GM21390 (cell line): ENCODE measurements at regions not wholly inside any gene's neighbourhood (a gene's known extent, or its start where the extent isn't known, plus 50 kb on each side); places are given as distances from the start of the nearest gene placed in this dataset.
"Not testable (repeated sequence)": the region's sequence is repeated elsewhere in the genome, so short reads cannot be mapped to it uniquely, and the experiment has no call there.

ENCODE experiments used
- ATAC-seq: cut with Tn5 transposase; IDR thresholded peaks from one replicate; pipeline ENCODE4 v1.9.1; 2021; ENCODE audit not compliant: unreplicated experiment

DNA sequence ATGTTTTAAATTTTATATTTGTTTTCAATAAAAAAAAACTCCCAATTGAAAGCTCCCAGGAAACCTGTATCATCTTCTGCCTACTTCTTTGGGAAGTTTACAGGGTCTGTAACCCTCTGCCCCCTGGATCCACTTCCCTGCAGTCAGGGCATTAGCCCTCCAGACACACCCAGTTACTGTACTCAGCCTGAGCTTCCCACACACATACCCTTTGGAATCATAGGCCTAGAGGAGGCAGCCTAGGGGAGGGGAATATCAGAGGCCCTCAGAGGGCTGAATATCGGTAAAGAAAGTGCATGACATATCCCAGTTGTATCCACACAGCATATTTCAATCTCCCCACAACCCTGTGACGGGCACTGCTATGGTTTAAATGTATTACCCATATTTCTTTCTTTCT, 56.2 kb upstream of the TFPI start:
- not testable (repeated sequence) for ATAC-seq

DNA sequence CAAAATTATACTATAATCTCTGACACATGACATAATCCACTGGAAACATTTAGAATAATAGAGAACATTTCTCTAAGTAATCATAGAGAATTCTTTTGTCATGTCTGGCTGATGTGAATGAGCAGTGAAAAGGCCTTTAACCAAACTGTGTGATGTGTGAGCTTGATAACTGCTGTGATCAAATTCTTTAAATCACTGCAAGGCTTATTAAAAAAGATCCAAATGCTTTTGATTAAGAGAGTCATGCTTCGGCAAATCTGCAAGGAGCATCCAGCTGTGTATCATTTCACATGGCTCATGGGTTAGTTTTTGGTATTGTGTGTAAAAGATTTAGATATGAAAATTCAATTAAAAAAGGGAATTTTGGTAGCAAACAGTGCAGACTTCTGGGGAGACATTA, 58.6 kb upstream of the TFPI start:
- ATAC-seq: no peak

DNA sequence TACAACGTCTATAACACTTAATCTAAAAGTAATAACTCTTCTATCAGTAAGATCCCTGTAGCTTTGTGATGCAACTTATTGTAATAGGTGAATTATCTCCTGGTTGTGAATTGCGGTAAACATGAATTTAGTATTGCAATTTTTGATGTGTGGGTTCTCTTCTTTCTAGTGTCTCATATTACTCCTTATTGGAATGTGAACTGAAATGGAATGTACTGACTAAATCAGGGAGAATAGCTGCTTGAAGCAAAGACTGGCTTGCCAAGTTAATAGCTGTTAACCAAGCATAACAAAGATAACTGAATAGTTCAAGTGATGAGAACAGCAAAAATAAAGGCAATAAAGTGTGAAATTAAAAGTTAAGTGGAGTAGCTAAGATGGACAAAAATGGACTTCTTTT, 60.5 kb upstream of the TFPI start:
- ATAC-seq: no peak

DNA sequence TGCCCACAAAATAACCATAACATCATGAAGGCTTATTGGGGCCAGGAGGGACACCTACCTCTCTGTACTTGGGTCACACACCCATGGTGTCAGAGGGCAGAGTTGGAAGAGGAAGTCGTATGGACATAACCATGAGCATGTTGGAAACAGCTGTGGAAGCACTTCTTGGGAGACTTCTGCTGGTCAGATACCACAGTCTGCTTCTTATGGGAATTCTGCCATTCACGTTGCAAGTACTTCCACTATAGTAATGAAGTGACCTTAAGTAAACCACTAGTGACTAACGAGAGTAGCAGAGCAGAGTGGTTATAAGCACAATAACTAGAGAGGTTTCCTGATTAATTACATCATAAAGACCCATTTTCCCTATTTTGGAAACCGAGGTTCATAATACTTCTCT, 61.1 kb upstream of the TFPI start:
- no peak for ATAC-seq

DNA sequence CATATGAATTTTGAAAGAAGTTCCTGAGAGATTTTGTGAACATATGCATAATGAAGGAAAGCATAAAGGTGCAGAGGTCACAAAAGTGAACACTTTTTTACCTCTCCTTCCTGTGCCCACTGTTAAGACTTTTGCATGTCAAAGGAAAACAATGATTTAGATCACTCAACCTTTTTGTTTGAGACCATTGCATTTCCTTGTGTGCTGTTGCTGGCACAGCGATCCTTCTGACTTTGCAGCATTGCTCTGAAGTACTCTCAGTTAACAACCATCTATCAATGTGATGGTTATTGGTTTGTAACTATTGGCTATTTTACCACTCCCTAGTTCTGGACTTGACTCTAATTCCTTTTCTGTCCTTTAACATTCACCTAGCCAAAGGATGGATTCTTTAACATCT, 61.7 kb upstream of the TFPI start:
- no peak for ATAC-seq

DNA sequence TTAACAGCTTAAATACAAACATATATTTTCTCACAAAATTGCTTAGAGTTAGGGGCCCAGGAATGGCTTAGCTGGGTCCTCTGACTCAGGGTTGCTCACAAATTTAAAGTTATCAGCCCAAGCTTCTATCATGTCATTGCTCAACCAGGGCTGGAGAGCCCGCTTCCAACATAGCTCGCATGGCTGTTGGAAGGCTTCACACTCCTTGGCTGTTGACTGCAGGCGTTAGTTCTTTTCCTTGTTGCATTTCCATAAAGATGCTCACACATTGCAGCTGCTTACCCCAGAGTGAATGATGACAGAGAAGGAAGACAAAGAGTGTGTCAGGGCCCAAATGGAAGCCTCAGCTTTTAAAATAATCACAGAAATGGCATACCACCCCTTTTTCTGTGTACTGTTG, 62.9 kb upstream of the TFPI start:
- no peak for ATAC-seq

DNA sequence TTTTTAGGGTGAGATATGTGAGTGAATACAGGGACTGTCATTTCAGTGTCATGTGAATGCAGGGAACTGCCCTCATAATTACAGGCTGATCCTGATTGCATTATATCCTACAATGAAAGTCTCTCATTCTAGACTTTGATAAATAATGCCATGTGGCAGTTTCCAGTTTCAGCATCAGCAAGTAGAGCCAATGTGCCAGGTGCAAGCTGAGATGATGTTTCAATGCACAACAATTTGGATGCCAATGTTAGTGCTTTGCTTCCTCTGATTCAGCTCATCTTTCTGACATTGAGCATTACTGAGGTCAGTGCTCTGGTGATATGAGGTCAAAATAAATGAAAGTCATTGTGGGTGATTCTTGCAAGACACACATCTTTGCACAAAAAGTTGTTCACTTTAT, 63.7 kb upstream of the TFPI start:
- ATAC-seq: no peak

DNA sequence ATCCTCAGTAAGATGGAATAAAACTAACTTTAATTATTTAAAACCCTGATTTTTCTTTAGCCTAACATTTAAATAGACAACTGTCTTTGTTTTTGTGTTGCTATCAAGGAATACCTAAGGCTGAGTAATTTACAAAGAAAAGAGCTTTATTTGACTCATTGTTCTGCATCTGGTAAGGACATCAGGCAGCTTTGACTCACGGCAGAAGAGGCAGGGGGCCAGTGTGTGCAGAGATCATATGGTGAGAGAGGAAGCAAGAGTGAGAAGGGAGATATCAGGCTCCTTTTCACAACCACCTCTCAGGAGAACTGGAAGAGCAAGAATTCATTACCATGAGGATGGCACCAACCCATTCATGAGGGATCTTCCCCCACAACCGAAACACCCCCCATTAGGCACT, 64.6 kb upstream of the TFPI start:
- ATAC-seq: no peak

DNA sequence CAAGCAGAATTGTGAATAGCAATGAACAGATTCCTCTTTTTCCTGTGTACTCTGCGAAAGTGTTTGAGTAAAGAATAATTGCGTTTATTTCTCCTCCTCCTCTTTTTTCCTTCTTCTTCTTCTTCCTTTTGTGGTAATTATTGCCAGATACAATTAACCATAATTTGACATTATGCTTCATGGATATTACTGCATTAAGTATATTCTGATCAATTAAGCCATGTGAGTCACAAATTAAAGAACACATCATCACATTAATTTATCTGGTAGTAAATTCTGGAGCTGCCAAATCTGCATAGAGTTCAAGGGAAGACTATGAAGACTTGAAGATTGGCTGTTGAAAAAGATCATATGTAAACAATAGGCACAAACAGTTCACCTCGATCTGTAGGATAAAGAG, 72.9 kb upstream of the TFPI start:
- no peak for ATAC-seq

DNA sequence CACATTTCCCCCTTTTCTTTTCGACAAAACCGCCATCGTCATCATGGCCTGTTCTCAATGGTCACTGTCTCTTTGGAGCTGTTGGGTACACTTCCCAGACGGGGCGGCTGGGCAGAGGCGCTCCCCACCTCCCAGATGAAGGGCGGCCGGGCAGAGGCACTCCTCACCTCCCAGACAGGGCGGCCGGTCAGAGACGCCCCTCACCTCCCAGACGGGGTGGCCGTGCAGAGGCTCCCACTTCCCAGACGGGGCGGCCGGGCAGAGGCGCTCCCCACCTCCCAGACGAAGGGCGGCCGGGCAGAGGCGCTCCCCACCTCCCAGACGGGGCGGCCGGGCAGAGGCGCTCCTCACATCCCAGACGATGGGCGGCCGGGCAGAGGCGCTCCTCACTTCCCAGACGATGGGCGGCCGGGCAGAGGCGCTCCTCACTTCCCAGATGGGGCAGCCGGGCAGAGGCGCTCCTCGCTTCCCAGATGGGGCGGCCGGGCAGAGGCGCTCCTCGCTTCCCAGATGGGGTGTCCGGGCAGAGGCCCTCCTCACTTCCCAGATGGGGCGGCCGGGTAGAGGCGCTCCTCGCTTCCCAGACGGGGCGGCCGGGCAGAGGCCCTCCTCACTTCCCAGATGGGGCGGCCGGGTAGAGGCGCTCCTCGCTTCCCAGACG, 82.6 kb upstream of the TFPI start:
- not testable (repeated sequence) for ATAC-seq

DNA sequence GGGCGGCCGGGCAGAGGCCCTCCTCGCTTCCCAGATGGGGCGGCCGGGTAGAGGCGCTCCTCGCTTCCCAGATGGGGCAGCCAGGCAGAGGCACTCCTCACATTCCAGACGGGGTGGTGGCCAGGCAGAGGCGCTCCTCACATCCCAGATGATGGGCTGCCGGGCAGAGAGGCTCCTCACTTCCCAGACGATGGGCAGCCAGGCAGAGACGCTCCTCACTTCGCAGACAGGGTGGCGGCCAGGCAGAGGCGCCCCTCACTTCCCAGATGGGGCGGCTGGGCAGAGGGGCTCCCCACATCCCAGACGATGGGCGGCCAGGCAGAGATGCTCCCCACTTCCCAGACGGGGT, 83.1 kb upstream of the TFPI start:
- ATAC-seq: not testable (repeated sequence)

DNA sequence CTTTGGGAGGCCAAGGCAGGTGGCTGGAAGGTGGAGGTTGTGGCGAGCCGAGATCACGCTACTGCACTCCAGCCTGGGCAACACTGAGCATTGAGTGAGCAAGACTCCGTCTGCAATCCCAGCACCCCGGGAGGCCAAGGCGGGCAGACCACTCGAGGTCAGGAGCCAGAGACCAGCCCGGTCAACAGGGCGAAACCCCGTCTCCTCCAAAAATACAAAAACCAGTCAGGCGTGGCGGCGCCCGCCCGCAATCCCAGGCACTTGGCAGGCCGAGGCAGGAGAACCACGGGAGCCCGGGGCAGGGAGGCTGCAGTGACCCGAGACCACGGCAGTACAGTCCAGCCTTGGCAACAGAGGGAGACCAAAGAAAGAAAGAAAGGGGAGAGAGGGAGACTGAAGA, 83.5 kb upstream of the TFPI start:
- ATAC-seq: not testable (repeated sequence)

DNA sequence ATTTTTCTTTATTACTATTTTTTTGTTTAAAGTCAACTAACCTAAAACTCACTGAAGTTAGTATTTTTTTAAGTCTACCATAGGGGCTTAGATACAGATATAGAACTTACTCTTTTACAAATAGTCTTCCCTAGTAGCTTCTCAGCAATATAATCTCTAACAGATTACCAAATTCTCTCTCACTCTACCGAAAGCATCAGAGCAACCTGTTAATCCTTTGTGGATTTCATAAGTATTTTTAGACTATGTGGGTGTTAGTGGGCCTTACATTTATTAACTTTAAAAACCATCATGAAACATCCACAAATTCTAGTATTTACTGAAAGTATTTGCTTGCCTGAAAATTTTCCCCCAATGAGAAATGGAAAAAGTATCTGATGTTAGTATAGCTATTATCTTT, 84.6 kb upstream of the TFPI start:
- ATAC-seq: no peak

DNA sequence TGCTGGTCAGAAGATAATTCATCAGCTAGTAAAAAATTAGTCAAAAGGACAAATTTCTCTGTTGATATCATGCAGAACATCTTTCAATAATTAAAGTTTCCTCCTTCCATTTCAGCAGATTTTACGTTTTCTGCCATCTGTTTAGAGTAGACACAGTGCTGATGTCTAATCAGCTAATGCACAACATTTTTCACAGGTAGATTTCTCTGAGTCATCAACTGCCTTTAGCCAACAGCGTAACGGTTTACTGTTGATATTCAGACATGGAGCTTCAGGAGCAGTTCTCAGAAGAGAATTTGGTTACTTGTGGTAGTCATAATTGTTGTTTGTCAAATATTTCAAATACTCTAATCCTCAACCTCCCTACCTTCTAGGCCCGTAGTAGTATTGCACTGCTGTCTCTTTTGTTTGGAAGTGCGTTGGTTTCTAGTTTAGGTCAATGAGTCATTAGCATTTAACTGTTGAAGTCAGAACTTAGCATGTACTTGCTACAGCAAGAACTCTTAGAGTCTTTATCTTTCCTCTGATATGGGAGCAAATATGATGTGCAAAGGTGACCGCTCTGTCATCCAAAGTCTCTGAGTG, 86.8 kb upstream of the TFPI start:
- ATAC-seq: no peak

DNA sequence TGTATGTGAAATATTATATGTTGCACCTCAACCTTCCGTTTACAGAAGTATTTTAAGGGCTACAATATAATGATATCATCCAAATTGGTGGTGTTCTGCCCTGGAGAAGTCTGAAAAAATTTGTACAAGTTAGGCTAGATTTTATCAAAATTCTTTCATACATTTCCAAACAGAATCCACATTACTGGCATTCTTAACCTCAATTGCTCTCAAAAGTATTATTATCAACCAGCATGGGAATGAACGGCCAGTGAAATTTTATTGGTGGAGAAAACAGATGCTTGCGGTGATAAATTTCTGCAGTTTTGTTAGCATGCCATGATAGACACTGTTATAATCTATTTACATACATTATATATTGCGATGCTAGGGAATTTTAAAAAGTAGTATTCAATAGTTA, 88.3 kb upstream of the TFPI start:
- no peak for ATAC-seq

DNA sequence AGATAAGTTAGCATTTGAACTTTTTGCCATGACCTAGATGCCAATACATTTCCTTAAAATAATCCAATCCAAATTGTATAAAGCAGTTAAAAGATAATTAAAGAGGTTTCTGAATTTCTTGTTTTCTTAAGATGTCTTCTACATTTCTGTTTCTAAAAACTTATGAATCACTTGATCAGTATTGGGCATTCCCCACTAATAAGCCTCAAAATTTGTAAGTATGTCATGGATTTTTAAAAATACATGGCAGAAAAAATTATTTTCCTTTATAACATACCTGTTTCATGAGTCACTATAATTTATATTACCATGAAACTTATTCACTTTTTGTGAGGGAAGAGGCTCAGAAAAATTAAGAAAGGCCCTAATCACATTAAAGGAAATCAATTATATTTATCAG, 90.3 kb upstream of the TFPI start:
- no peak for ATAC-seq

DNA sequence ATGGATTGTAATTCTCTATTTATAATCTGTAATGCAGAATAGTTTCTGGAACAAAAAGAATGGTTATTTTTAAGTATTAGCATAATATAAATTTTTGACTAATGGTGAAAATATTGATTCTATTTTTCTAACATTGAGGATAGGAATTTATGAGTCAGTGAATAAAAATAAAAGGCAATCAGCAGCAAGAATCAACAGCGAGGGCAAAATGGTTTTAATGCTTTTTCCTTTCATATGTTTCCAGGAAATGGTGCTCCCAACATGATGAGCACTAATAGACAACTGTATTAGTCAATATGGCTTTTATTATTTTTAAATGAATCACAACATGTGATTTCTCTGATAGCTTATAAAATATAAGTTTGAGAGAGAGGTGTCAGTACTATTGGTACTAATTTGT, 90.7 kb upstream of the TFPI start:
- ATAC-seq: no peak

DNA sequence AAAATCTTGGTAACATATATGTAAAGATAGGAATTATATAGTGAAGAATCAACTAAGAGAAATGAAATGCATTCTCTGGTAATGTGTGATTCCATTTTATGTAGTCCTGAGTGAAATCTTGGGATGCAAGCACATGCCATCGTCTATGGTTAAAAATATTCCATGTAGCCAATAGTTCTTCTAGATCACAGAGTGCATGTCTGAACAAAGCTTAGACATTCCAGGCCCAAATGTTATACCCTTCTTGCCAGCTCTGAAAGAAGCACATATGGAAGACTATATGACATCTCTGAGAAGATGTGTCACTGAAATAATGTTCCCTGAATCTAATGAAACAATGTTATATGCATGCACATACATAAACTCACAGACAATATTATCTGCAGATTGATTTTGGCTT, 92.3 kb upstream of the TFPI start:
- no peak for ATAC-seq

DNA sequence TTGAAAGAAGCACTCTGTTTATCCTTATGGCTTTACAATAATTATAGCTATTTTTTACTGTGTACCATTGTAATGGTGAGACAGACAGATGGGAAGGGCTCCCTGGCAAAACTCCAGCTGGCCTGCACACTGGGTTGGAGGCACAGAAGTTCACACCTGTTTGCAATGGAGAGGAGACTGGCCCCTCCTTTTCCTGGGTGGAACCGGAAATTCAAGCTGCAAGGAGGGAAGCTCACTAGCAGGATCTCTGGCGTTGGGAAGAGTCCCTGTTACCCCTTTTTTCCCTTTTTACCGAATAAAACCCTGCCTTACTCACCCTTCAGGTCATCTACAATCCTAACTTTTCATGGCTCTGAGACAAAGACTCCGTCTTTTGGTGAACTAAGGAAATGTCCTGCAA, 100.3 kb upstream of the TFPI start:
- no peak for ATAC-seq

DNA sequence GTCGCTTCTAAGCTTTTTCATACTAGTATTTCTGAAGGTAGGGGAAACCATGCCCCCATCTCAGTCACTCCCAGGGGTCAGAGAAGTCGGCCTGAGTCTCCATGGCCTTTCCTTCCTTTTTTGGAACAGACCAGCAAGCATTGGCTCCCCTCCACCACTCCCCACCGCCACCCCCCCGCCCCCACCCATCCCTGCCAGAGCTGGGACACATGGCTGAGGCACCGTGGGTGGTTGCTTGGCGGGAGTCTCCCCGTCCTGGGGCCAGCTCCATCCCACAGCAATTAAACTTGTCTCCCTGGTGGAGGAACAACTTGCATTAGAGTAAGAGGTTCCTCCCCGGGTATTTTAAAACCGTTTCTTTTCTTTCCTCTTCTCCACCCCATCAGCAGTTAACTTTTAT, 100.8 kb upstream of the TFPI start:
- ATAC-seq: no peak

DNA sequence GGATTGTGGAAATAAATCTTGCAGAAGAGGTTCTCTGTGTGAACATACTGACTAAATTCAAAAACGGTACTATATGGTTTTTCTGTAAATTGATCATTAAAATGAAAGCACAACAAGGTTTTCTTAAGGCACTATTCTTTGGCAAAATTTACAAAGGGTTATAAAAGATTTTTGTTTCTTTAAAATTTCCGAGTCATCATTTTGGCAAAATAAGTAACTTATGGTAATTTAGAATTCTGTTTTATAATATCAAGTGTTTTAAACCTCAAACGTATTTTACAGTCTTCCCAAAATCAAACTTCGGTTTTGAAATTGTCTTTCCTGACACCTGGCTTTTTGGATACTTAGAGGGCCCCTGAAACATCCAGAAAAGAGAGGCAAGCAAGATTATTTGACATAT, 101.9 kb upstream of the TFPI start:
- no peak for ATAC-seq

DNA sequence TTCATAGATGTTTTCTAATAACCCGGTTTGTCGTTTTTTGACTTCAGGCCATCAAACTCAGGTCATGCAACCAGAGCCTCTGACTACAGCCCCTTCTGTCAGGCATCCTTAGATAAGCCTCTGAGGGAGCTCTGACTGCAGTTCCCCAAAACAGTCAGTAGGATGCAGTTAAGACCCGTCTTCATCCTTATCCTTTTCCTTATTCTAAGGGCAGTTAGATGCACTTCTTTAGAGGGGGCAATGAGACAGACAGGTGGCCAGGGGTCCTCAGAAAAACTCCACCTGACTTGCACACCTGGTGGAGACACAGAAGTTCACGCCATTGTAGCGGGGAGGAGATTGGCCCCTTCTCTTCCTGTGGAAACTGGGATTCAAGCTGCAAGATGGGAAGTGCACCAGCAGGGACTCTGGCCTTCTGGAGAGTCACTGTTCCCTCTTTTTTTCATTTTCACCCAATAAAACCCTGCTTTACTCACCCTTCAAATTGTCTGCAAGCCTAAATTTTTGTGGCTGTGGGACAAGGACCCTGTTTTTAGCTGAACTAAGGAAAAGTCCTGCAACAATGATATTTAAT, 104.8 kb upstream of the TFPI start:
- ATAC-seq: no peak

DNA sequence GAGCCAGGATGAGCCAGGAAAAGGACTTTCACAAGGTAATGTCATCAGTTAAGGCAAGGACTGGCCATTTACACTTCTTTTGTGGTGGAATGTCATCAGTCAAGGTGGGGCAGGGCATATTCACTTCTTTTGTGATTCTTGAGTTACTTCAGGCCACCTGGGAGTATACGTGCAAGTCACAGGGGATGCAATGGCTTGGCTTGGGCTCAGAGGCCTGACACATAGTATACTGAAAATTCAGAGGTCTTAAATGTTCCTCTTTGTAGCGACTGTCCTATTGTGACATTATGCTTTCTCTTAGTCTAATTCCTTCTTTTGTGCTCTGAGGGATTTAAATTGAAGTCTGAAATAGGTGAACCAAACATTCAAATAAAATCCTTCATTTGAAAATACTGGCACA, 121.8 kb upstream of the TFPI start:
- ATAC-seq: not testable (repeated sequence)
